ENCODE measurements at regions not wholly inside any gene's neighbourhood (a gene's known extent, or its start where the extent isn't known, plus 50 kb on each side); places are given as distances from the start of the nearest gene placed in this dataset.
"Not testable (repeated sequence)": the region's sequence is repeated elsewhere in the genome, so short reads cannot be mapped to it uniquely, and the experiment has no call there.

DNA sequence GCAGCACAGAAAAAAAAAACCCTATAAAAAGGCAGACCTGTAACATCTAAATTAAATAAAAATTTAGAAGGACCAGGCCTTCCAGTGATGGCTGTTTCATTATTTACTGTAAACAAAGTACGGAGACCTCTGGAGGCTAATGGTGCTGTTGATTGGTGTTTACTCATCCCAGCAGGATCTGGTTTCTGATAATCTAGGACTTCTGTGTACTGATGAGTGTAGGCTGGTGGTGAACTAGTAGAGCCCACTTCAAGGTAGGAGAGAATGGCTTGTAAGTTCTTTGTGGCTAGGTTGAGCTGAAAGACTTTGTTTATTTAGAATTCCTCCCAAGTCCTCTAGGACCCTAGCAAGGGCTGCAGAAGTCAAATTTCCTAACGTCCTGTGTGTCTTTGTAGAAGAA lies 398.1 kb upstream of the PITX2 start:
- no peak for DNase-seq (ENCODE audit: low read depth in 2 of 3, low spot score in 2 of 3)

DNA sequence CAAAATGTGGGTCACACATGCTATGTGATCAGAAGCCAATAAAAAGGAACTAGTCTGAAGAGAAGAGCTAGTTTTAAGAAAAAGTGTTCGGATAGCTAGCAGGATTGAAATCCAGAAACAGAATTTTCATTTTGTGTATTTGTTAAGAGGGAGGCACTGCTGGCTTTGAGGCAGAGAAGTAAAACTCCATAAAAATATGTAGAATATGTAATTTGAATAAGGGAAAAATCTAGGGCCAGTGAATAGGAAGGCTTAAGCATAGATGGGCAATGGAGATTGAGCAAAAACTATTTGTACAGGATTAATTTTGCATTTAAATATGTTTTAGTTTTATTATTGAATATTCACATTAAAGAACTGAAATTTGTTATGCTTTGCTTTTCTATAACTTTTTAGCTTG lies 399.9 kb upstream of the PITX2 start:
- no peak for DNase-seq (ENCODE audit: low read depth in 2 of 3, low spot score in 2 of 3)

DNA sequence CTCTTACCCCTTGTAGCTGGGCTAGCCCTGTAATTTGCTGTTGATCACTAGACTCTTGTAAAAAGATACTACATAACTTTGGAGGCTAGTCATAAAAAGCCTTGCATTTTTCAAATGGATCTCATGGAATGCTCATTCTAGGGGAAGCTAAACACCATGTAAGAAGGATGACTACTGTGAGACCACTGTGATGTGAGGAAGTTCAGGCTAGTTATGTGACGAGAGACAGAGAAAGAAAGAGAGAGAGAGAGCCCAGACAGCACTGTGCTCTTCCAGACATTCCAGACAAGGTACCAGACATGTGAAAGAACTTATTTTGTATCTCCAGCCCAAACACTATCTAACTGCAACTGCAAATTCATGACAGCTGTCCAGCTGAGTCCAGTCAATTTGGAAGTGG lies 404.6 kb upstream of the PITX2 start:
- DNase-seq (ENCODE audit: low read depth in 2 of 3, low spot score in 2 of 3): no peak

DNA sequence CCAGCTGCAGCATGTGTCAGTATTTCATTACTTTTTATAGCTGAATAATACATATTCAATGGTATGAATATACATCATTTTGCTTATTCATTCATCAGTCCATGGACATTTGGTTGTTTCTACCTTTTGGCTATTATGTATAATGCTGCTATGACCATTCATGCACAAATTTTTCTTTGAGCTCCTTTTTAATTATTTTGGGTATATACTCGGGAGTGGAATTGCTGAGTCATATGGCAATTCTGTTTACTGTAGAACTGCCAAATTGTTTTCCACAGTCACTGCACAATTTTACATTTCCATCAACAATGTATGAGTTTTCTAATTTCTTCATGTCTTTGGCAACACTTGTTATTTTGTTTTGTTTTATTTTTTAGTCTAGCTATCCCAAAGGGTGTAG lies 405.9 kb upstream of the PITX2 start:
- DNase-seq (ENCODE audit: low read depth in 2 of 3, low spot score in 2 of 3): no peak

DNA sequence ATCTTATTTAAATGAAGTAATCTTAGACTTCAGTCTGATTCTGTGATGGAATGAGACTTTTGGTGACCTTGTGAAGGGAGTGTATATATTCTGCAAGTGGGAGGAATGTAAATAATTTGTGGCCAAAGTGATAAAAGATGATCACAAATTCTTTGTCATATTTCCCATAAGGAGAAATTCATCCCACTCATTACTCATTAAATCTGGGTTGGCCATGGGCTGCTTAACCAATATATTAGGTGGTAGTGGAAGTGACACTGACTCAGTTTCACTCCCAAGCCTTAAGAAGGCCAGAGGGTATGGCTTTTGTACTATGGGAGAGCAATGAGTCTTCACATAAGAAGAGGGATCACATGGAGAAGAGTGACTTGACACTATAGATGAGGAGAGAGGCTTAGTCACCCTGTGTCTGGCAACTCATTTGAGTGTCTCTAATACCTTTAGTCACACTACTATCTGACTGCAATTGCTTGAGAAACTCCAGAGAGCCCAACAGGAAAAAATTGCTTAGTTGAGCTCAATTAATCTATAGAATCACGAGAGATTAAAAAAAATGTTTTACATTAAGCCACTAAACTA lies 408.2 kb upstream of the PITX2 start:
- no peak for DNase-seq (ENCODE audit: low read depth in 2 of 3, low spot score in 2 of 3)

DNA sequence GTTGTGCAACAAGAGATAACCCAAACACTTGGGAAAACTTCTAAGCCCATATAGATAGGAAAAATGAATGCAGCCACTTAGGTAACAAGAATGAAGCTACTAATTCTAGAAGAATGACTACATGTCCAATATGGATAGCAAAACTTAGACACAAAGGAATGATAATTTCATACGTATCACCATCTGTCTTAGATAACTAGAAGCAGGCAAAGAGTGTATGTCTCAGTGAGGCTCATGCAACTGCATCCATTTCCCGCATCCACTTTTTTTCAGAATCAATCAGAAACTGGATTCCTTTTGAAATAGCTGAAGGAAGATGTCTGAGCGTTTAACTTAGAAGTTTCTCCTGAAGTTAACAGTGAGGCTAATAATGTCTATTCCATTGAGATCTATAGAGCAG lies 408.7 kb upstream of the PITX2 start:
- no peak for DNase-seq (ENCODE audit: low read depth in 2 of 3, low spot score in 2 of 3)

DNA sequence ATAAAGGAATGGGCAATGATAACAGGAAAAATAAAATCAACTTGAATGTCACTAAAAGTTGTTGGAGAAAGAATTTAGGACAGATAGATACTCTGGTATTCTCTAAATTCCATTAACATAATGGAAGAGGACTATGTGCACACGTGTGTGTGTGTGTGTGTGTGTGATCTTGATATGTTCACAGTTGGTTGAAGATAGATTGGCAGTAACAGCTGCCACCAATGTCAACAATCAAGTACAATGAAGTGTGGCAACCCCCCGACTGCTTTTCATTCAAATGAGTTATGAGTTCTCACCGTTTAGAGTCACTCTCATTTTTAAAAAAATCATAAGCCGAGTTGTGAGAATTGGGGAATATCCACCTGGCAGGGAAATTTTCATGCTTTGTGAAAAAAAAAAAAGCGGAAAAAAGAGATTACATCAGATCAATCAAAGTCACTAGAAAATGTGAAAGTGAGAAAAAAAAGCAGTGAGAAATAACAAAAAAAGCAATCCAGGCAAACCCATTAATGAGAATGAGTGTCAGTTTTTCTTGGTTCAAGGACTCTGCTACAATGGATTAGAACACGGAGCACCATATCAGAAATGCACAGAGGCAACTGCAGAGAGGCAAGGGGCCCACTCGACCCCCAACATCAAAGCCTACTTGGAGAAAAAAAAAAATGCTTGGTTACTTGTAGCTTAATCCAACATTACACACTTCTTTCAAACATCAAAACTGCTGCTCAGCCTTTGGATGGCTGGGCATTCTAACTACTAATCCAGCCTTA lies 414.9 kb upstream of the PITX2 start:
- no peak for DNase-seq (ENCODE audit: low read depth in 2 of 3, low spot score in 2 of 3)

DNA sequence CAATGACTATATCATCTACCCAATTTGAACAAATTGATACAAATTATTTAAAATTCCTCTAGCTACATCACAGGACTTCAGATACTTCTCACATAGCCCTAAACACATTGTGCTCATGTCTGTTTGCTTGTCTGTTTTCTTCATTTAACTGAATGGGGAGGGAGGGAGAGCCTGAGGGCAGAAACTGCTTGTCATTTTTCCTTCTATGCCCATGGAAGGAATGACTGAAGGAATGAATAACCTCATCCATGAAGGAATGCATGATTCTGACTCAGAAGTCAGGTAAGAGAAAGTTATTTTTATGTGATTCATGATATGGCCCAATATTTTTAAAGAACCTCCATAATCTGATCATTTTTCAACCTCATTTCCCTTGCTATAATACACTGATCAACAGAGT lies 418.0 kb upstream of the PITX2 start:
- no peak for DNase-seq (ENCODE audit: low read depth in 2 of 3, low spot score in 2 of 3)

DNA sequence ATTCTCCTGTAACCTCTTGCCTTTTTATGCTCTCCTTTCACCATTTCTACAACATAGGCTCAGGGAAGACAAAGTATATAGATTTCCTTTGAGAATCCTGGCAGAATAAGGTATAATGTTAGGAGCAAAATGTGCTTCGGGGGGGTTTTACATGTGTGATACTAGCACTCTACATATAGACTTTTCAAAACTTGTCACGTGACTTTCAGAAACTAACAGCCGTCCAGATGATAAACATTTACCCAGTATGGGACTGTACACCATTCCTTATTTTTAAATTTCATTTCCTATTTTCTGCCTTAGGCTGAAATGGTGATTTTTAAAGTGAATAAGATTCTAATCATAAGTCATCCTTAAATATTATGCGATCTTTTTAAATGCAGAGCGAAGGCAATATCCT lies 420.4 kb upstream of the PITX2 start:
- no peak for DNase-seq (ENCODE audit: low read depth in 2 of 3, low spot score in 2 of 3)

DNA sequence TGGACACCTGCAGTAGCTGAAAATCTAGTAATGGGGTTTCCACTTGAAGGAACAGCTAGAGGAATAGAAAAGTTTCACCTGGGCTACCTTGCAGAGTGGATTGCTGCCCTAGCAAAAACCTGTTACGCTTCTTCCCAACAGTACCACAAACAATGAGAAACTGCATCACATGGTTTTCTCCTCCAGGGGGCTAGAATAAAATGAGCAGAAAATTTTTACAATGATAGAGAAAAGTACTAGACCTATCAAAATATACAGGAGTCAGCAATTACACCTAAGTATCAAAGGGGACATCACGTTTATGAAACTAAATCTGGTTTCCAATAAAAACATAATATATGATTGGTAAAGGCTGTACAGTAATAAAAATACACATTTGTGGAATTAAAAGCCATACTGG lies 423.1 kb upstream of the PITX2 start:
- no peak for DNase-seq (ENCODE audit: low read depth in 2 of 3, low spot score in 2 of 3)

DNA sequence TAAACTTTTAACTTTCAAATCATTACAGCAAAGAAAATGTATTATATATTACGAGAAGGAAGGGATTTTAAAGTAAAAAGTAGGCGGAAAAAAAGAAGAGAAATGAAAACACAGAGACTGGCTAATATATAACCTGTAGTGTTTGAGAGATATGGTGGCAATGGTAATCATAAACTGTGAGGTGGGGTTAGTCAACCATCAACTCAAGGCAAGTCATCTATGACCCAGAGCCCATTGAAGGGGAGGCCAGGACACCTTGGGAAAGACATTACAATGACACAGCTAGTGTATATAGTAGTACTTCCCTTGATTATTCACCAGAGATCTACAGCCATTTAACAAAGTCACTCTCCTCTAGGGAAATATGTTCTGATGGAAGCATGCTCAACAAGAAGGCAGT lies 423.9 kb upstream of the PITX2 start:
- no peak for DNase-seq (ENCODE audit: low read depth in 2 of 3, low spot score in 2 of 3)

DNA sequence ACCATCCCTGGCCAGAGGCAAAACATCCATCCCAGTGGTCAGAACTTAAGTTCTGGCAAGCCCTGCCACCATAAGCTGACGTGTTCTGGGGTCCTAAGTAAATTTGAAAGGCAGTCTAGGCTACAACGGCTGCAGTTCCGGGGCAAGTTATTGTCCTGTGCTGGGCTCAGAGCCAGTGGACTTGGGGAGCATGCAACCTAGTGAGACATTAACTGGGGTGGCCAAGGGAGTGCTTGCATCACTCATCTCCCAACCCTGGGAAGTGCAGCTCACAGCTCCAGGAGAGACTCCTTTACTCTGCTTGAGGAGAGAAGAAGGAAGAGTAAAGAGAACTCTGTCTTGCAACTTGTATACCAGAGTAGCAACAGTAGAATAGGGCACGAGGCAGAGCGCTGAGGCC lies 425.4 kb upstream of the PITX2 start:
- no peak for DNase-seq (ENCODE audit: low read depth in 2 of 3, low spot score in 2 of 3)

DNA sequence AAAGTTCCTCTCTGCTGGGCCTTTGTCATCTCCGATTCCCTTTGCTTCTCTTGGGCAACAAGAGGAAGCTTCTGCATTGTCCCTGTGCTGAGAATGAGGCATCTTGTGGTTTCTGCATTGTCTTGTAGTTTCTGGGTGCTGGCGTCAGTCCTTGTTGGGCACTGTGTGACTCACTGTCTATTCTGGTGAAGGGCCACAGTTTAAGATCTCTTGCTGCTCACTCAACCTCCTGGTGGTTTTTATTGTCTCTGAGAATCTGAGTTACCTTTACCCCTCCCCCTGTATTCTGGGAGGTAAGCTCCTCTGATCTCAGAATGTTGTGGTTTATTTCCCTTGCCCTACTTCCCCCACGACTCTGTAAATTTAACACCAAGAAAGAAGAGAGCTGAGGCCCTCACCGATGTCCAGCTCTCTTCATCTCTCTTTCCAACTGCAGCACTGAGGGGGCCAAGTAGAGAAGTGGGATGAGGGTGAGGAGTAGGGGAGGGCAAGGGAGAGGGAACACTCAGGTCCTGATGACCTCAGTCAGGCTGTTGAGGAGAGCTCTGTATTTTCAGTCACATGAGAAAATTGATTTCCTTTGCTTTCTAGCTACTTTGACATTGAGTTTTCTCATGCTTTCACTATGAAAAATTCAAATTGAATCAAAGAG lies 441.6 kb upstream of the PITX2 start:
- DNase-seq (ENCODE audit: low read depth in 2 of 3, low spot score in 2 of 3): no peak

DNA sequence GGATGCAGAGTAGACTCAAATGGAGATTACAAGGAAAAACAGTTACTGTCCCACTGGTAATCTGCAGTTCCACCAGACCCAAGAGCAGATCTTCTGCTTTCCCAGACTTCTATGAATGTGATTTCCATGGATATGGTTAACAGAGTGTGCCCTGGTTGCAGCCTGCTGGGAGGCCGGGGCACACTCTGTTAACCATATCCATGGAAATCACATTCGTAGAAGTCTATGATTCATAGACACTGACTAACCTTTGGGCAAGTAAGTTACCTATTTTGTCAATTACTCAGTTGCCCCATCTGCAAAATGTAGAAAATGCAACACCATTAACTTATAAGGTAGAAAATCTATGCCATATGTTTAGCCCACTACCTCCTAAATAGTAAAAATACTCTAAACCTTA lies 443.1 kb upstream of the PITX2 start:
- no peak for DNase-seq (ENCODE audit: low read depth in 2 of 3, low spot score in 2 of 3)

DNA sequence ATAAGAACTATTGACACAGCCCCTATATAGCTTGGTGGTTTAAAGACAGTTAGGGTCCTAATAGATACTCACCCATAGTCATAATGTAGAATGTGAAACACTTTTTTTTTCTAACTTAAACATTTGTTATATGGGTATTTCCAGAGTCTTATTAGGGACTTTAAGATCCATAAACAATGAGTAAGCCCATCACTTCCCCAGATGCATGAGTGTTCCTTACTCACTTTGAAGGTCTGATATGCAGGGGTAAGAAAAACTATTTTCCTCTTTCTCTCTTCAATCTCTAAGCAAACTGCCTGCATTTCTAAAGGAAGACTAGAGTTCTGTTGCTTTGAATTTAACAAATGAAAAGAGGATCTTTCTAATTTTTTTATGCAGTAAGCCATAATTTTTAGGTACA lies 443.6 kb upstream of the PITX2 start:
- DNase-seq (ENCODE audit: low read depth in 2 of 3, low spot score in 2 of 3): no peak

DNA sequence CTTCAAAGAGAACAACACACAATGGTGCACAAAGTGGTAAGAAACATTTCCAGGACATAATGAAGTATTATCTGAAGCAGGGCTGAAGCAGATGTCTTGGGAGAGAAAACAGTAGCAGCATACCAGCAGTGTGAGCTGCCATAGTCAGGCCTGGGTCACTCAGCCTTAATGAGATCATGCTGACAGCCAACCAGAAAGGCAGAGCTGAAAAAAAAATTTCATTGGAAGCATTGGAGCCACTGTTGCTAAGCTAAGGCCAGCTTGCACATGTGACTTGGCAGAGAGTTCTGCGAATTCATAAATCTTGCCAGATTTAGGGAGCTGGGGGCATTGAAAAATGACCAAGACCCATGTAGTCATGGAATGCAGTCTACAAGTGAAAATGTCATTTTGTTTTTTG lies 444.0 kb upstream of the PITX2 start:
- DNase-seq (ENCODE audit: low read depth in 2 of 3, low spot score in 2 of 3): no peak

DNA sequence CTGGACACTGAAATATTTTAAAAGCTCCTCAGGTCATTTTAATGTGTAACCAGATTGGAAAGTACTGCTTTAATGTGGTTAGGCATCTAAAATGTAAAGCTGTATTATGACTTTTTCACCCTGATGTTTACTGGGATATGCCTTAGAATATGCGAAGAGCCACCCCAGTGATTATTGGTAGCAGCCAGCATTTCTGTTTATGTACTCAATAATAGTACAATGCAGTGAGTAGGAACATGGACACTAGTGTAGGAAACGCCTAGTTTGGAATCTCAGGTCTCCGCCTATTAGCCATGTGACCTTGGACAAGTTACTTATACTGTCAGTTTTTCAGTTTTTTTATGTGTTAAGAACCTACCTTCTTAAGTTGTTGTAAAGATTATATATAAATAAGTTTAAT lies 446.0 kb upstream of the PITX2 start:
- DNase-seq (ENCODE audit: low read depth in 2 of 3, low spot score in 2 of 3): no peak

DNA sequence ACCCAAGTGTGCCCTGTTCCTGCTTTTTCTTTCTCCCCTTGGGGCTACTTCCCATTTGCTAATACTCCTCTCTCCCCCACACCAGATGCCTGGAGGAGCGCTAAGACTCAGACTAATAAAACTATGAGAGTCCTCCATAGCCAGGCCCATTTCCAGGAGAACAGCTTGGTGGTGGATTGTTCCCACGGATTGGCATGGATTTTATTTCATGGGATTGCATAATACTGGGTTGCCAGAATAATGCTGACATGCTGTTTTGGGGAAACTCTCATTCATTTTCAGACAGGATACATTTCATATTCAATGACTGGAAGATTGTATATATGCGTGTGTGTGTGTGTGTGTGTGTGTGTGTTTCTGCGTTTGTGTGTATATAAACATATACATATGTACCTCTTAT lies 447.5 kb upstream of the PITX2 start:
- no peak for DNase-seq (ENCODE audit: low read depth in 2 of 3, low spot score in 2 of 3)

DNA sequence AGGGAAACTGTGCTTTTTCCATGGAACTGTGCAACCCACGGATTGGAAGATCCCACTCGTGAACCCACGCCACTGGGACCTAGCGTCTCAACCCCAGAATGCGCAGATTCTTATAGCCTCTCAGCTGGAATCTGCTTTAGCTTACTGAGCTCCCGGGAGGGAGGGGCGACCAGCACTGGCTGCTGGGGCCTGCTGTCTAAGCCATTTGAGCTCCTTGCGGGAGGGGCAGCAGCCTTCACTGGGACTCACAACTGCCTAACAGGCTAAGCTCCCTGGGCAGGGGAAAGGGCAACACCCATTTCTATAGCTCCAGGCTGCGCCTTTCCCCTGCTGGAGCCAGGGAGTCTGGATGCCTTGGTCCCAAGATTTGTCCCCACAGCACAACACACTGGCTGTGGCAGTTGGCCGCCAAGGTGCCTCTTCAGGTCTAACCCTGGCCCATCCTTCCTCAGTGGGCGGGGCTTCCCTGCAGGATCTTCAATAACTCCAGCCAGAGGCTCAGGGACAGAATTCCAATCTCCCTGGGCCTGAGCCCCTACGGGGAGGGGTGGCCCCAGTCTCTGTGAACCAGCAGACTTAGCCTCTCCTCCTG lies 451.7 kb upstream of the PITX2 start:
- no peak for DNase-seq (ENCODE audit: low read depth in 2 of 3, low spot score in 2 of 3)

DNA sequence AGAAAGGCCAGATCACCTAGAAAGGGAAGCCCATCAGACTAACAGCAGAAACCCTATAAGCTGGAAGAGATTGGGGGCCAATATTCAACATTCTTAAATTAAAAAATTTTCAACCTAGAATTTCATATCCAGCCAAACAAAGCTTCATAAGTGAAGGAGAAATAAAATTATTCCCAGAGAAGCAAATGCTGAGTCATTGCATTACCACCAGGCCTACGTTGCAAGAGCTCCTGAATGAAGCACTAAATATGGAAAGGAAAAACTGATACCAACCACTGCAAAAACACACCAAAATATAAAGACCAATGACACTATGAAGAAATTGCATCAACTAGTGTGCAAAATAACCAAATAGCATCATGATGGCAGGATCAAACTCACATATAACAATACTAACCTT lies 453.4 kb upstream of the PITX2 start:
- DNase-seq (ENCODE audit: low read depth in 2 of 3, low spot score in 2 of 3): not testable (repeated sequence)

DNA sequence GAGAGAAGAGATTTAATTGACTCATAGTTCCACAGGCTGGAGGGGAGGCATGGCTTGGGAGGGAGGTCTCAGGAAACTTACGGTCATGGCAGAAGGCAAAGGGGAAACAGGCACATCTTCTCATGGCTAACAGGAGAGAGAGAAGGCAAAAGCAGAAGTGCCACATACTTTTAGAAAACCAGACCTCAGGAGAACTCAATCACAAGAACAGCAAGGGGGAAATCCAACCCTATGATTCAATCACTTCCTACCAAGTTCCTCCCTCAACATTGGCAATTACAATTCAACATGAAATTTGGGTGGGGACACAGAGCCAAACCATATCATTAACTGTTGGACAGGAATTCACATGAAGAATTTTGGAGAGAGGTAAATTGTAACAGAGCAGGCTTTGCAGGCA lies 485.3 kb upstream of the PITX2 start:
- no peak for DNase-seq (ENCODE audit: low read depth in 2 of 3, low spot score in 2 of 3)

DNA sequence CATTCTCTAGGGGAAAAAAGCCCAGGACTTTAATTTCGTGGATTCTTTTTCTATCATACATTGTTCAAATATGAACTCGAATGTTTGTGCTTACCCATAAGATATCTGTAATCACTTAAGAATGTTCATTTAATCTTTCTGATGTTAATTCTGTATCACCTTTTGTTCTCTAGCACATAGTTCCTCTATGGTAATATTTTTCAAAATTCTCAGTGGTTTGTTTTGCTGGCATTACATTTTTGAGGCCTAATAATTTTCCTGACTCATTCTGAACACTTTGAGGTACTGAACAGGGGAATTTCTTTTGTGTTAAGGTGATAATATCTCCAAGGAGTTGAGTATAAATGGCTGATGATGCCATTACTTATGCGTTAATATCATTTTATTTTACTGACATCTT lies 490.7 kb upstream of the PITX2 start:
- no peak for DNase-seq (ENCODE audit: low read depth in 2 of 3, low spot score in 2 of 3)

Data from activated CD8-positive, alpha-beta memory T cell treated with anti-CD3 and anti-CD28 coated beads for 48 hours (primary cell).